ENCODE measurements at regions not wholly inside any gene's neighbourhood (a gene's known extent, or its start where the extent isn't known, plus 50 kb on each side); places are given as distances from the start of the nearest gene placed in this dataset.
"Not testable (repeated sequence)": the region's sequence is repeated elsewhere in the genome, so short reads cannot be mapped to it uniquely, and the experiment has no call there.

GRCh38 chr3:174356596-174356995, 502.5 kb upstream of the NAALADL2 start:
- Mint-ChIP-seq H3K4me3 (ENCODE audit: unreplicated experiment) (no peak overlapping the region), H3K36me3 (ENCODE audit: low read depth, unreplicated experiment) (no peaks in the 10 kb centered on the region), H3K4me1 (ENCODE audit: unreplicated experiment) (no peaks in the 10 kb centered on the region), H3K27ac (ENCODE audit: unreplicated experiment) (no peak overlapping the region), H3K9me3 (ENCODE audit: unreplicated experiment) (no peaks in the 10 kb centered on the region), H3K27me3 (ENCODE audit: unreplicated experiment) (no peaks in the 10 kb centered on the region)
- no peak for TF ChIP-seq CTCF (IDR thresholded peaks at IDR 0.05; ENCODE audit: unreplicated experiment)
- no peak for DNase-seq (ENCODE audit: low spot score)

- Mint-ChIP-seq H3K4me3 (ENCODE audit: unreplicated experiment) (no peak overlapping the region), H3K9me3 (ENCODE audit: unreplicated experiment) (no peaks in the 10 kb centered on the region), H3K36me3 (ENCODE audit: low read depth, unreplicated experiment) (no peaks in the 10 kb centered on the region), H3K27ac (ENCODE audit: unreplicated experiment) (no peak overlapping the region), H3K4me1 (ENCODE audit: unreplicated experiment) (no peaks in the 10 kb centered on the region), H3K27me3 (ENCODE audit: unreplicated experiment) (no peaks in the 10 kb centered on the region)
- no peak for DNase-seq (ENCODE audit: low spot score)
- TF ChIP-seq CTCF (IDR thresholded peaks at IDR 0.05; ENCODE audit: unreplicated experiment): no peak
Observed at GRCh38 chr3:174358252-174358651, 500.9 kb upstream of the NAALADL2 start.

GRCh38 chr3:174362556-174362955, 496.6 kb upstream of the NAALADL2 start:
- no peak for TF ChIP-seq CTCF (IDR thresholded peaks at IDR 0.05; ENCODE audit: unreplicated experiment)
- DNase-seq (ENCODE audit: low spot score): no peak
- Mint-ChIP-seq H3K36me3 (ENCODE audit: low read depth, unreplicated experiment) (no peaks in the 10 kb centered on the region), H3K4me3 (ENCODE audit: unreplicated experiment) (no peak overlapping the region), H3K27me3 (ENCODE audit: unreplicated experiment) (no peaks in the 10 kb centered on the region), H3K9me3 (ENCODE audit: unreplicated experiment) (no peaks in the 10 kb centered on the region), H3K27ac (ENCODE audit: unreplicated experiment) (no peak overlapping the region), H3K4me1 (ENCODE audit: unreplicated experiment) (no peaks in the 10 kb centered on the region)

GRCh38 chr3:174363256-174363655, 495.9 kb upstream of the NAALADL2 start:
- DNase-seq (ENCODE audit: low spot score): no peak
- H3K4me1 Mint-ChIP-seq (ENCODE audit: unreplicated experiment): no peaks in the 10 kb centered on the region
- no peak overlapping the region for H3K27ac Mint-ChIP-seq (ENCODE audit: unreplicated experiment)
- no peak overlapping the region for H3K4me3 Mint-ChIP-seq (ENCODE audit: unreplicated experiment)
- no peaks in the 10 kb centered on the region for H3K36me3 Mint-ChIP-seq (ENCODE audit: low read depth, unreplicated experiment)
- H3K27me3 Mint-ChIP-seq (ENCODE audit: unreplicated experiment): no peaks in the 10 kb centered on the region
- no peak for TF ChIP-seq CTCF (IDR thresholded peaks at IDR 0.05; ENCODE audit: unreplicated experiment)
- no peaks in the 10 kb centered on the region for H3K9me3 Mint-ChIP-seq (ENCODE audit: unreplicated experiment)

GRCh38 chr3:174365796-174366195, 493.3 kb upstream of the NAALADL2 start:
- H3K4me3 Mint-ChIP-seq (ENCODE audit: unreplicated experiment): no peak overlapping the region
- no peak for DNase-seq (ENCODE audit: low spot score)
- no peak for TF ChIP-seq CTCF (IDR thresholded peaks at IDR 0.05; ENCODE audit: unreplicated experiment)
- H3K27me3 Mint-ChIP-seq (ENCODE audit: unreplicated experiment): no peaks in the 10 kb centered on the region
- no peaks in the 10 kb centered on the region for H3K4me1 Mint-ChIP-seq (ENCODE audit: unreplicated experiment)
- no peaks in the 10 kb centered on the region for H3K9me3 Mint-ChIP-seq (ENCODE audit: unreplicated experiment)
- H3K27ac Mint-ChIP-seq (ENCODE audit: unreplicated experiment): no peak overlapping the region
- no peaks in the 10 kb centered on the region for H3K36me3 Mint-ChIP-seq (ENCODE audit: low read depth, unreplicated experiment)

GRCh38 chr3:174366904-174367303, 492.2 kb upstream of the NAALADL2 start:
- H3K9me3 Mint-ChIP-seq (ENCODE audit: unreplicated experiment); H3K27ac Mint-ChIP-seq (ENCODE audit: unreplicated experiment); H3K4me3 Mint-ChIP-seq (ENCODE audit: unreplicated experiment); H3K36me3 Mint-ChIP-seq (ENCODE audit: low read depth, unreplicated experiment); H3K4me1 Mint-ChIP-seq (ENCODE audit: unreplicated experiment); DNase-seq (ENCODE audit: low spot score); H3K27me3 Mint-ChIP-seq (ENCODE audit: unreplicated experiment): not testable (repeated sequence)

Data from endothelial cell (in vitro differentiated cells).